Gastroesophageal sphincter (tissue), 4 donors: ENCODE measurements at regions not wholly inside any gene's neighbourhood (a gene's known extent, or its start where the extent isn't known, plus 50 kb on each side); places are given as distances from the start of the nearest gene placed in this dataset.

Experiments
- ATAC-seq: fragments of 150-250 bp; one replicate; pipeline ENCODE4 v1.9.1; 2016; ENCODE audit warnings: mild to moderate bottlenecking, moderate library complexity
- H3K27ac ChIP-seq, 4 donors: fragments of 200-600 bp; sonication (generic) in 3 of 4; 1 replicate in 3 of 4; 2 replicates in 1 of 4; pipeline ENCODE4 v1.5.1; 2016 to 2019
- H3K27me3 ChIP-seq: fragments of 200-600 bp; sonication (generic); one replicate; pipeline ENCODE4 v1.5.1; 2019
- H3K36me3 ChIP-seq, 2 donors: fragments of 200-600 bp; sonication (generic); one replicate each; pipeline ENCODE4 v1.5.1; 2019; ENCODE audit warnings: control low read depth in 1 of 2
- H3K4me1 ChIP-seq, 3 donors: fragments of 200-600 bp; sonication (generic); 1 replicate in 2 of 3; 2 replicates in 1 of 3; pipeline ENCODE4 v1.5.1; 2016 to 2019; ENCODE audit warnings: control low read depth in 2 of 3
- H3K4me3 ChIP-seq, 2 donors: fragments of 200-600 bp; sonication (generic); one replicate each; pipeline ENCODE4 v1.5.1; 2019; ENCODE audit warnings: mild to moderate bottlenecking in 1 of 2, moderate library complexity in 1 of 2
- H3K9me3 ChIP-seq, 3 donors: fragments of 200-600 bp; sonication (generic); one replicate each; pipeline ENCODE4 v1.5.1; 2017 to 2019; ENCODE audit warnings: control low read depth in 2 of 3
- CTCF ChIP-seq, 4 experiments: fragments of 200-600 bp in 2 of 4; fragments of 450-650 bp in 2 of 4; sonication (generic) in 1 of 4; IDR thresholded peaks; one replicate each; pipeline ENCODE4 v1.5.1; 2017 to 2019; ENCODE audit warnings: antibody characterized with exemption in 4 of 4, mild to moderate bottlenecking in 2 of 4, moderate library complexity in 2 of 4
- EP300 ChIP-seq: sonication (generic); formaldehyde crosslinking; IDR thresholded peaks from one replicate; pipeline ENCODE4 v1.6.1; 2017; ENCODE audit warnings: antibody characterized with exemption, mild to moderate bottlenecking
- POLR2A ChIP-seq, 2 donors: fragments of 450-650 bp; IDR thresholded peaks; one replicate each; pipeline ENCODE4 v1.6.1; 2017; ENCODE audit warnings: antibody characterized with exemption in 2 of 2, mild to moderate bottlenecking in 2 of 2, moderate library complexity in 1 of 2
- POLR2AphosphoS5 ChIP-seq: sonication (generic); formaldehyde crosslinking; IDR thresholded peaks from one replicate; pipeline ENCODE4 v1.6.1; 2017; ENCODE audit warnings: antibody characterized with exemption
- WGBS, 2 donors: methylation state at CpG; one replicate each; pipeline ENCODE4 v1.1.5; 2018; ENCODE audit warnings: low coverage in 1 of 2; 5-methylcytosine and 5-hydroxymethylcytosine counted together

- no peaks in the 10 kb centered on the region for H3K9me3 ChIP-seq
- no peak overlapping the region for H3K27ac ChIP-seq
- TF ChIP-seq CTCF (IDR thresholded peaks at IDR 0.05) (no peak), POLR2AphosphoS5 (no peak), POLR2A (IDR thresholded peaks at IDR 0.05) (no peak), EP300 (no peak)
- H3K27me3 ChIP-seq, result peaks cover 50% of the 10 kb centered on the region
- no peaks in the 10 kb centered on the region for H3K4me1 ChIP-seq
- ATAC-seq, result no peak
- no peaks in the 10 kb centered on the region for H3K36me3 ChIP-seq
- H3K4me3 ChIP-seq, result no peak overlapping the region
- WGBS, 2 donors, result 90% methylated on average over 2 of the region's 9 CpGs; no CpG with 5 or more reads in 1 of the 2 donors
Observed at GRCh38 chr1:36561361-36561724, 78.6 kb upstream of the CSF3R start.

- WGBS, 2 donors, result 67 to 82% methylated on average over 3 to 10 of the region's 12 CpGs
- Histone ChIP-seq H3K4me1 (no peaks in the 10 kb centered on the region), H3K9me3 (no peaks in the 10 kb centered on the region), H3K27me3 (peaks cover 50% of the 10 kb centered on the region), H3K36me3 (no peaks in the 10 kb centered on the region), H3K4me3 (no peak overlapping the region), H3K27ac (no peak overlapping the region)
- no peak for ATAC-seq
- TF ChIP-seq POLR2A (IDR thresholded peaks at IDR 0.05) (no peak), EP300 (no peak), CTCF (IDR thresholded peaks at IDR 0.05) (no peak), POLR2AphosphoS5 (no peak)
Observed at GRCh38 chr1:36560621-36561360, 78.1 kb upstream of the CSF3R start.

GRCh38 chr1:36560177-36560576 is 77.5 kb upstream of the CSF3R start:
- ATAC-seq, result no peak

GRCh38 chr1:36559061-36559460 is 76.3 kb upstream of the CSF3R start:
- peaks cover 52% of the 10 kb centered on the region for H3K27me3 ChIP-seq
- no peak overlapping the region for H3K27ac ChIP-seq
- no peak overlapping the region for H3K4me3 ChIP-seq
- TF ChIP-seq POLR2AphosphoS5 (no peak), POLR2A (IDR thresholded peaks at IDR 0.05) (no peak), CTCF (IDR thresholded peaks at IDR 0.05) (no peak), EP300 (no peak)
- no peak for ATAC-seq
- H3K9me3 ChIP-seq, result no peaks in the 10 kb centered on the region
- WGBS, 2 donors, result 60 to 67% methylated on average over 1 to 8 of the region's 8 CpGs
- H3K36me3 ChIP-seq, result no peaks in the 10 kb centered on the region
- H3K4me1 ChIP-seq, result no peaks in the 10 kb centered on the region

More at GRCh38 chr1:36560177-36560576, 77.5 kb upstream of the CSF3R start:
- Histone ChIP-seq H3K36me3 (no peaks in the 10 kb centered on the region), H3K9me3 (no peaks in the 10 kb centered on the region), H3K27ac (no peak overlapping the region), H3K27me3 (peaks cover 50% of the 10 kb centered on the region), H3K4me3 (no peak overlapping the region), H3K4me1 (no peaks in the 10 kb centered on the region)
- no CpG with 5 or more reads among the region's 8 CpGs for WGBS, 2 donors
- TF ChIP-seq EP300 (no peak), POLR2AphosphoS5 (no peak)

GRCh38 chr1:36557041-36558000 is 74.6 kb upstream of the CSF3R start:
- Histone ChIP-seq H3K27me3 (peaks cover 69% of the 10 kb centered on the region), H3K9me3 (no peaks in the 10 kb centered on the region), H3K27ac (no peak overlapping the region), H3K36me3 (no peaks in the 10 kb centered on the region), H3K4me3 (no peak overlapping the region), H3K4me1 (no peaks in the 10 kb centered on the region)
- no peak for ATAC-seq
- WGBS, 2 donors, result 61 to 75% methylated on average over 2 to 11 of the region's 14 CpGs
- TF ChIP-seq POLR2A (IDR thresholded peaks at IDR 0.05) (no peak), EP300 (no peak), CTCF (IDR thresholded peaks at IDR 0.05) (no peak), POLR2AphosphoS5 (no peak)
